GM13977 (cell line): ENCODE measurements at regions not wholly inside any gene's neighbourhood (a gene's known extent, or its start where the extent isn't known, plus 50 kb on each side); places are given as distances from the start of the nearest gene placed in this dataset.

Experiments
- DNase-seq: peaks from one replicate; pipeline ENCODE4 v3.0.0; 2012; ENCODE audit warnings: low spot score
- in situ Hi-C: fragments of 300-500 bp; cut with MboI; formaldehyde crosslinking; loops from one replicate; pipeline ENCODE4 v1.12.0; 2022; ENCODE audit warnings: low sequenced_read_pairs, low pct_unique_long_range_greater_than_20kb, mixed read lengths, inconsistent platforms; ENCODE audit not compliant: unreplicated experiment
- TF ChIP-seq, protein P1 (sequence below): IDR thresholded peaks from 2 replicates; pipeline ENCODE4 v1.5.1; 2012; ENCODE audit warnings: mild to moderate bottlenecking, control low read depth; ENCODE audit not compliant: insufficient read depth; ENCODE audit errors: extremely low read depth, missing control alignments

- no peak for DNase-seq
- in situ Hi-C loops = no loop called here
- TF ChIP-seq, protein P1, sequence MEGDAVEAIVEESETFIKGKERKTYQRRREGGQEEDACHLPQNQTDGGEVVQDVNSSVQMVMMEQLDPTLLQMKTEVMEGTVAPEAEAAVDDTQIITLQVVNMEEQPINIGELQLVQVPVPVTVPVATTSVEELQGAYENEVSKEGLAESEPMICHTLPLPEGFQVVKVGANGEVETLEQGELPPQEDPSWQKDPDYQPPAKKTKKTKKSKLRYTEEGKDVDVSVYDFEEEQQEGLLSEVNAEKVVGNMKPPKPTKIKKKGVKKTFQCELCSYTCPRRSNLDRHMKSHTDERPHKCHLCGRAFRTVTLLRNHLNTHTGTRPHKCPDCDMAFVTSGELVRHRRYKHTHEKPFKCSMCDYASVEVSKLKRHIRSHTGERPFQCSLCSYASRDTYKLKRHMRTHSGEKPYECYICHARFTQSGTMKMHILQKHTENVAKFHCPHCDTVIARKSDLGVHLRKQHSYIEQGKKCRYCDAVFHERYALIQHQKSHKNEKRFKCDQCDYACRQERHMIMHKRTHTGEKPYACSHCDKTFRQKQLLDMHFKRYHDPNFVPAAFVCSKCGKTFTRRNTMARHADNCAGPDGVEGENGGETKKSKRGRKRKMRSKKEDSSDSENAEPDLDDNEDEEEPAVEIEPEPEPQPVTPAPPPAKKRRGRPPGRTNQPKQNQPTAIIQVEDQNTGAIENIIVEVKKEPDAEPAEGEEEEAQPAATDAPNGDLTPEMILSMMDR = no peak
These were observed 56.0 kb downstream of the CEBPB start for GRCh38 chr20:50246367-50247195.

GRCh38 chr20:50247196-50248094, 56.8 kb downstream of the CEBPB start:
- DNase-seq = no peak
- in situ Hi-C loops = no loop called here
- TF ChIP-seq, protein P1 = no peak

DNA sequence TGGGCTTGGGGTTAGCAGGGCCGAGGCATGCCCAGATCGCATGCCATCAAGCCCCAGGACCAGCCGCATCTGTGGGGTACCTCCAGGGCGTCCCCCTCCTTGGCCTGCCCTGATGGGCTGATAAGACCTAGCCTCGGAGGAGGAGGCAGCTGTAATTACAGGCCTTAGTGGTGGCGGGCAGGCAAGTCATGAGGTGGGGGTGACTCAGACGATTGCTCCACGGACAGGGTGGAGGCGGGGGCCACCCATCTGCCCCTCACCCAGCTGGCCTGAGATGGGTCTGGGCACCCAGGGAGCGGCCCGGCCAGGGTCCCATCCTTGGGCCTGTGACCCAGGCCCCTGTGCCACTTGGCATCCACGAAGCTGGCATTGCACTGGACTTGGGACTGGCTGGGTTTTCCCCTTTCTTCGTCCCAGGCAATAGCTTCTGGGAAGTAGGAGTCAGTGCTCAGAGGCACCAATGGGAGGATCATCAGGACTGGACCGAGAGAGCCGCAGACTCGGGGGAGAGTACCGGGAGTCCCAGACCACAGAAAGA, 57.5 kb downstream of the CEBPB start:
- in situ Hi-C loops = no loop called here
- DNase-seq = no peak
- TF ChIP-seq, protein P1 = no peak

GRCh38 chr20:50249447-50250388, 59.1 kb downstream of the CEBPB start:
- no peak for DNase-seq
- TF ChIP-seq, protein P1 = no peak
- in situ Hi-C loops = no loop called here

DNA sequence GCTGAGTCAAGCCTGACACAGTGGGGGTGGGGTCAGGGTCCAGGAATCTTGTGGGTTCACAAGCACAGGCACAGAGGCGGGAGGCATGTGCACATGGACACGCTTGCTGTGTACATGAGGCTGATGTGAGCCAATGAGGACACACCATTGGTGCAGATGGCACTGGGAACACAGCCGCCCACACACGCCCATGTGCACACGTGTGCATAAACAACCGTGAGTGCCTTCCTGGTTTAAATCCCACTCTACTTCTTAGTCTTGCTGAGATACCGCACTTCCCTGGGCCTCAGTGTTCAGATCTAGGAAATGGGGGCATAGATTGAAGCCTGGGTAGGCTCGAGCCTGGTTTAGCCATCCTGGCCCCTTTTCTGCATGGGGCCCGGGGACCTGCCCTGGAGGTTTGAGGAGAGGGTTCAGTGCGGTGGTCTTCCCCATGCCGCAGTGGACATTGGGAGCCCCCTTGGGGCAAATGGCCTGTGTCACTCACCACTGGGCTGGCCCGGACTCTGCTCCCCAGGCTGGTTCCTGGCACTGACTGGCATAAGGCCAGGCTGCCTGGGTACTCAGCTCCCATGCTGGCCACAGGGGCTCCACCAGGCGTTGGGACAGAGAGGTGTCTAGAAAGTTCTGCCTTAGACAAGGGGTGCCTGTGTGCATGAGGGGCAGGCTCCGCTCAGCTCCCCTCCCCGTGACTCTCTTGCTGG, 60.2 kb downstream of the CEBPB start:
- TF ChIP-seq, protein P1 = no peak
- no peak for DNase-seq
- in situ Hi-C loops = no loop called here
